ENCODE measurements at regions not wholly inside any gene's neighbourhood (a gene's known extent, or its start where the extent isn't known, plus 50 kb on each side); places are given as distances from the start of the nearest gene placed in this dataset.

DNA sequence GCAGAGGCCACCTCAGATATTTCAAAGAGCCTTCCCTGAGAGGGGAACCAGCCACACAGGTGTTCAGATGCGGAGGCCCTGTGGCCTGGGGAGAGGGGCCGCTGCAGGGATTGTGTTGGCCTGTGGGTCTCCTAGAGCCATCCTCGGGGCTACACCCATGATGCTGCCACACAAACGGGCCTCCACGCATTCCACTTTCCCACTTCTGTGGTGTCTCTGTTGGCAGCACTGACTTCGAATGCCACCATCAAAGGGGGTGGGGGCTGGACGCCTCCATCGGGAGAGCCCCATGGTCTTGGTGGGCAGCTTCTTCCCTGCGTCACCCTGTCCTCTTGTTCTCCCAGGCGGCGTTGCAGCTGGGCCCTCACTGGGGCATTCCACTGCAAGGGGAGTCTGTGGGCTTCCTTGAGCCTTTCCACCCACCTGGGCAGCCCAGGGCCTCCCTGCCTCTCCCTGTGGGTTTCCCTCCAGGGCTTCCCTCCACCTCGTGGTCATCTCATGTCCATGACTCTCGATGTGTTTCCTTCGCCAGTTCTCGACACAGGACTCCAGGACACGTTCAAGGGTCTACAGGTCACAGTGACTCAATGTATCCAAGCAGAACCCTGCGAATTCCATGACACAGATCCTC lies 145.5 kb downstream of the ERMARD start:
- TF ChIP-seq CBX8 (IDR thresholded peaks at IDR 0.05; ENCODE audit: borderline replicate concordance, low read depth, low read length), result no peak
- no peak for TF ChIP-seq POLR2AphosphoS5 (IDR thresholded peaks at IDR 0.05; ENCODE audit: low read depth, low read length)
- no peak for TF ChIP-seq KDM4A (IDR thresholded peaks at IDR 0.05; ENCODE audit: low read depth, low read length, severe bottlenecking)
- TF ChIP-seq SIN3A (conservative IDR thresholded peaks at IDR 0.05 in 1 of 2, IDR thresholded peaks at IDR 0.05 in 1 of 2; ENCODE audit: low read depth in 1 of 2, low read length in 2 of 2), result no peak
- TF ChIP-seq RAD21 (IDR thresholded peaks at IDR 0.05 in 1 of 2, conservative IDR thresholded peaks at IDR 0.05 in 1 of 2; ENCODE audit: low read depth in 2 of 2, low read length in 2 of 2), result no peak
- TF ChIP-seq MAX (IDR thresholded peaks at IDR 0.05), result no peak
- no peak for TF ChIP-seq NANOG (IDR thresholded peaks at IDR 0.05; ENCODE audit: insufficient read depth, low read depth, low read length, poor library complexity, severe bottlenecking)
- no peak for TF ChIP-seq YY1 (IDR thresholded peaks at IDR 0.05; ENCODE audit: low read depth, low read length)
- TF ChIP-seq SIX5 (IDR thresholded peaks at IDR 0.05; ENCODE audit: low read depth, low read length), result no peak
- no peak for TF ChIP-seq HDAC6 (IDR thresholded peaks at IDR 0.05; ENCODE audit: low read depth, low read length)
- Histone ChIP-seq H3K18ac (ENCODE audit: extremely low read depth, low read length) (no peak overlapping the region), H2AFZ (ENCODE audit: low read length) (no peak overlapping the region), H3K79me2 (ENCODE audit: control insufficient read depth in 1 of 2, insufficient read depth in 2 of 2, low read length in 2 of 2) (no peaks in the 10 kb centered on the region), H4K20me1 (replicated peaks in 1 of 2; ENCODE audit: control insufficient read depth in 1 of 2, insufficient read depth in 2 of 2, low read length in 2 of 2) (peaks cover 0 to 2% of the 10 kb centered on the region in 2 experiments), H4K8ac (ENCODE audit: extremely low read depth, insufficient read depth, low read length) (no peak overlapping the region), H2BK15ac (ENCODE audit: low read length) (no peak overlapping the region), H3K23me2 (ENCODE audit: low read depth, low read length) (peaks cover 9% of the 10 kb centered on the region; the same call in 1 of the 2 replicates), H3K14ac (ENCODE audit: insufficient read length) (no peak overlapping the region), H3K23ac (ENCODE audit: insufficient read length) (no peak overlapping the region), H3K4me2 (ENCODE audit: insufficient read depth in 1 of 2, low read depth in 2 of 2, low read length in 2 of 2) (no peak overlapping the region), H2AK5ac (ENCODE audit: low read depth, low read length) (no peak overlapping the region), H3K9me3 (ENCODE audit: insufficient read depth in 2 of 2, low read depth in 1 of 2, low read length in 1 of 2) (peaks cover 8 to 11% of the 10 kb centered on the region in 2 experiments; a peak in 3 of 4 replicates), H3K4ac (replicated peaks; ENCODE audit: insufficient read length, low read depth, low read length) (no peak overlapping the region), H4K91ac (replicated peaks; ENCODE audit: insufficient read length, low read length) (no peak overlapping the region), H2BK12ac (ENCODE audit: low read depth, low read length) (no peak overlapping the region), H3K4me1 (replicated peaks in 1 of 4; ENCODE audit: control insufficient read depth in 3 of 4, insufficient read depth in 4 of 4, low read length in 3 of 4) (no peaks in the 10 kb centered on the region), H2BK120ac (replicated peaks; ENCODE audit: low read depth, low read length) (no peak overlapping the region), H3K27ac (ENCODE audit: low read depth, low read length) (no peak overlapping the region), H3K56ac (replicated peaks; ENCODE audit: insufficient read length, low read depth, low read length) (no peak overlapping the region), H4K5ac (ENCODE audit: insufficient read length, low read depth, low read length) (no peak overlapping the region), H3K36me3 (ENCODE audit: control insufficient read depth in 2 of 4, insufficient read depth in 4 of 4, low read length in 3 of 4) (no peaks in the 10 kb centered on the region), H2BK5ac (ENCODE audit: low read depth, low read length) (no peak overlapping the region), H3K79me1 (ENCODE audit: low read depth, low read length) (no peaks in the 10 kb centered on the region), H3K9ac (replicated peaks in 1 of 4; ENCODE audit: extremely low read depth in 1 of 4, low read depth in 3 of 4, low read length in 3 of 4) (no peak overlapping the region), H3K4me3 (ENCODE audit: extremely low read depth in 1 of 4, insufficient read depth in 2 of 4, low read depth in 3 of 4, low read length in 4 of 4) (no peak overlapping the region), H3K27me3 (replicated peaks in 1 of 4; ENCODE audit: control insufficient read depth in 3 of 4, extremely low read depth in 1 of 4, insufficient read depth in 3 of 4, low read length in 3 of 4) (no peaks in the 10 kb centered on the region), H2BK20ac (ENCODE audit: low read length) (no peak overlapping the region)
- FAIRE-seq, result no peak
- CTCF ChIA-PET (ENCODE audit: partially characterized antibody), result no interaction called here
- peak in 1 of 2 experiments; percentile 22 for DNase-seq (ENCODE audit: low read depth in 1 of 2, low spot score in 2 of 2)
- WGBS, 2 experiments (ENCODE audit: extremely low coverage in 1 of 2, insufficient coverage in 1 of 2, insufficient read length in 1 of 2, insufficient replicate concordance in 2 of 2, low coverage in 1 of 2, low lambda C conversion rate in 2 of 2, missing lambda C conversion rate in 1 of 2), result 90% methylated on average over 14 of the region's 17 CpGs; no CpG with 5 or more reads in 1 of the 2 experiments
- POLR2A ChIA-PET (ENCODE audit: partially characterized antibody), result no interaction called here

All from H1 (cell line).